GM18868 (cell line): ENCODE measurements at regions not wholly inside any gene's neighbourhood (a gene's known extent, or its start where the extent isn't known, plus 50 kb on each side); places are given as distances from the start of the nearest gene placed in this dataset.
"Not testable (repeated sequence)": the region's sequence is repeated elsewhere in the genome, so short reads cannot be mapped to it uniquely, and the experiment has no call there.

Experiments used
- ATAC-seq: cut with Tn5 transposase; IDR thresholded peaks from one replicate; pipeline ENCODE4 v1.9.1; 2021; ENCODE audit warnings: mild to moderate bottlenecking, moderate library complexity; ENCODE audit not compliant: unreplicated experiment

DNA sequence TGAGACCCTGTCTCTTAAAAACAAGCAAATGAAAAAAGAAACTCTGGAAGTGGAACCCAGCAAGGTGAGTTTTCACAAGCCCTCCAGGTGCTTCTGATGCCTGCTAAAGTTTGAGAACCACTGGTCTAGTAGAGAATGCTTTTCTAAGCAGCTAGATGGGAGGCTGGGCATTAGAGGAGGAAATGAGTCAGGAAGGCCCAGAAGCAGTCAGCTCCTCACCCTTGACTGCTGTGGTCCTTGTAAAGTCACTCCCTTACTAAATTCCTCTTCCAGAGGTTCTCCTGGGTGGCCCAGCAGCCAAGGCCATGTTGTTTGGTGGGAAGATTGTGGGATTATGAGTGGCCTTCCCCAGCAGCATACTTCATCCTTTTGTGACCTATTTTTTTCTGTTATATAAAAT, 52.0 kb upstream of the FYN start:
- no peak for ATAC-seq

- ATAC-seq, result no peak
These were observed 53.6 kb upstream of the FYN start for GRCh38 chr6:111926731-111927302.

- no peak for ATAC-seq
These were observed 54.1 kb upstream of the FYN start for GRCh38 chr6:111927321-111927720.

DNA sequence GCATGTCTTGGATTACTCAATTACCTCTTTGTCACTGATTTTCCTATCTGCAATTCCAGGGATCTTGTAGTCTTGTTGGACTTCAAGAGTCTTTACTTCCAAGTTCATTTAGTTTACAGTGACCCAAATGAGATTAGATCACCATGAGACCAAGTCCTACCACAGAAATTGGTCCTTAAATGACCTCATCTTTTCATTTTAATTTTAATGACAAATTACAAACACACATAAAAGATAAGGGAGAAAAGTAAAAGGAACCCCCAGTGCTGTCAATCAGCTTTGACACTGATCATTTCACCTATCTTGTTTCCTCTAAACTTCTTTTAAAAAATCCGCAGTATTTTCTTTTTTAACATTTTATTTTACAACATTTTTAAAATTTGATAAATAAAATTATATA, 54.9 kb upstream of the FYN start:
- no peak for ATAC-seq

GRCh38 chr6:111934611-111935010, 61.4 kb upstream of the FYN start:
- not testable (repeated sequence) for ATAC-seq

DNA sequence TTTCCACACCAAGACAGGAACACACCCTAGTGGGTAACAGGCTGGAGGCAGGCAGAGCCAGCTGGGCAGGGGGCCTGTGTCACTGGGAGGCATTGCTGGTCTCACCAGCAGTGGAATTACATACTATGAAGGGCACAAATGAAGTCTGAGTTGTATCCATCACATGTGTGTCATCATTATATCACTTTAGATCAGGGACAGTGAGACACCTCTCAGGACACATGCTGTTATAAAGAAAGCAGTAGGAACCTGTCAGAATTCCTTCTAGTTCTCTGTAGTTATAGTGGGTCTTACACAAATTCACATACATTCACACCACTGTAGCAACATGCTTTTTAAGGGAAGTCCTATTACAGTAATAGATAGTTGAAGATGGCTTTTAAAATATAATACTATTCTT, 63.5 kb upstream of the FYN start:
- no peak for ATAC-seq

DNA sequence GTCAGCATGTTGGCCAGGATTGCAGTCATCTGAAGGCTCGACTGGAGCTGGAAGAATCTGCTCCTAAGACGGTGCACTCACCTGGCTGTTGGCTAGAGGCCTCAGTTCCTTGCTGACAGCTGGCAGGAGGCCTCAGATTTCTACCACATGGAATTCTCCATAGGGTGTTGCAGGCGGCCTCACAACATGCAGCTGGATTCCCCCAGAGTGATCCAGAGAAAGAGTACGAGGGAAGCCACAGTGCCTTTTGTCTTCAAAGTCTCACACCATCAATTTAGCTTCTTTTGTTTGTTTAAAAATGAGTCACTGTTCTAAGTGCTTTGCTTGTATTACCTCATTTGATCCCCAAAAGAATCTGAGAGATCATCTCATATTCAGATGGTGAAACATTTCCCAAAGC, 65.5 kb upstream of the FYN start:
- no peak for ATAC-seq

GRCh38 chr6:111939902-111940301, 66.7 kb upstream of the FYN start:
- no peak for ATAC-seq

GRCh38 chr6:111940801-111941200, 67.5 kb upstream of the FYN start:
- ATAC-seq, result no peak

DNA sequence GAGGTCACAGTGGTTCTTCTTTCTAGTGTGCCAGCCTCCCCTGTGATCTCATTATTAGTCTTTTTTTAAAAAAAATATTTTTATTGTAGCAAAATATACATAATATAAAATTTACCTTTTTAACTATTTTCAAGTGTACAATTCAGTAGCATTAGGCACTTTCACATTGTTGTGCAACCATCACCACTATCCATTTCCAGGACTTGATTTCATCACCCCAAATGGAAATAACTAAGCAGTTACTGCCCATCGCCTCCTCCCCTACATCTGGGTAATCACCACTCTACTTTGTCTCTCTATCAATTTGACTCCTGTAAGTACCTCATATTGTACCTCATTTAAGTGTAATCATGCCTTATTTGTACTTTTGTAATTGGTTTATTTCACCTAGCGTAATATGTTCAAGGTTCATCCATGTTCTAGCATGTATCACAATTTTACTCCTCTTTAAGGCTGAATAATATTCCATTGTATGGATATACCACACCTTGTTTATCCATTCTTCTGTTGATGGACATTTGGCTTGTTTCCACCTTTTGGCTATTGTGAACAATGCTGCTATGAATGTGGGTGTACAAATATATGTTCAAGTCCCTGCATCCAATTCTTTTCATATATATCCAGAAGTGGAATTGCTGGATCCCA, 68.6 kb upstream of the FYN start:
- no peak for ATAC-seq

GRCh38 chr6:111942561-111942960, 69.3 kb upstream of the FYN start:
- ATAC-seq, result no peak

DNA sequence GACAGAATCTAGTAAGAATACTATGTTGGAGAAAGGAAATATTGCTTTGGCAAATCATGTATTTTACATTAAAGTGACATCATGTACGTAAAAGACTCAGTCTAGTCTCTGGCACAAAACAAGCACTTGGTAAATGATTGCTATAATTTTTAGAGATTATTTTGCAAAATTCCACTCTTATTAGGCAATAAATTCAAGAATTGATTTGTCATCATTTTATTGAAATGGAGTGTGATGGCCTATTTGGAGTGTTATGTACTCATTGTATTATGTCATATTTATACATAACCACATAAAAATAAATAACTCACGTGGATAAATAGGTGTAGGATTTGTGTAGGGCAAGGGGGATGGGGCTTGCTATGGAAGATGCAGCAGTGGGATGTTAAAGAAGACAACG, 70.0 kb upstream of the FYN start:
- ATAC-seq, result no peak

DNA sequence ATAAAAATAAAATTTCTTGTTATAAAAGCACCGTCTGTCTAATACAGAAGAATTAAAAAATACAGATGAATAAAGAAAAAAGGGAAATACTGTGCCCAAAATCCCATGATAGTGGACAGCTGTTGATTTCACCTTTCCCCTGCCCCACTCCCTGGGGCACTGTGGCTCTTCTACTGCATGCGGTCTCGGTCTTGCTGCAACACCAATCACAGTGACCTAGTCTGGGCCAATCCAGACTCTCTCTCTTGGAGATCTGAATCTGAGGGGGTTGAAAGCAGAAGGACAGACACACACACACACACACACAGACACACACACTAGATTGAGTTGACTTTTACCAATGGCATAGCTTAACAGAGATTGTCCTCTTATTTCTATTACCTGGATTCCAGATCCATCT, 70.5 kb upstream of the FYN start:
- ATAC-seq, result no peak

- no peak for ATAC-seq
These were observed 71.3 kb upstream of the FYN start for GRCh38 chr6:111944541-111944940.

GRCh38 chr6:111949546-111949945, 76.3 kb upstream of the FYN start:
- no peak for ATAC-seq

- not testable (repeated sequence) for ATAC-seq
These were observed 76.7 kb upstream of the FYN start for GRCh38 chr6:111949984-111950383.

DNA sequence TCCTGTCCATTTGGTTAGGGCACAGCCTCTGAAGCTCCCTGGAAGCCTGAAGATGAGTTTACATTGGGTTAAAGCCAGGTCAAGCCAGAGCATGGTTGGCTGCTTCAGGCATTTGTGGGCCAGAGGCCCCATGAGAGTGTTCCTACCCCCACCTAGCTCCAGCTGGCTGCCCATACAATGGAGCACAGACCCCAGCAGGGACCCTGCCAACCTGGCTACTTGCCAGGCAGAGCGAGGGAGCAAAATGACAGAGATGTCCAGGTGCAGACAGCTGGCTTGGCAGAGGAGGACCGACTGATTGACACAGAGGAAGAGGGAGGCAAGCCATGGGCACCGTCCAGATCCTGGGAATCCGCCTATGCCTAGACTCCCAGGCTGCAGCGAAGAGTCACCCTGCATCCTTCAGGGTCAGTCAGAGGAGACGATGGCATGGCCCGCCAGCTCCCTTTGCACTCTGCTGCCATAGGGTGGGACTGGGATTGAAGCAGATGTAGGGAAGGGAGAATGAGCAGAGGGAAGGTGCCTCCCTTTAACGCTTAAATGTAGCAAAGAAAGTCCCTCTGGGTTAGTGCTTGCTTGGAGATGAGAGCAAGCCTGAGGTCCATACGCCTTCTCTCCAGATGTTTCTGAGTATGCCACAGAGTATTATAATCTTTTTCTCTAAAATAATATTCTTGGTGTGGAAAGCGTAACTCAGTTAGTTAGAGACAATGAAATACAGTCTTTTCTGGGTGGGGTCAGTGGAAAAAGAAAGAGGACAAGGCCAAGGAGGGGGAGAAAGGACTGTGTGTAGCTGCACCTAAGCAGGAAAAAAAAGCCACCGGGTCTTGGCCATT, 77.6 kb upstream of the FYN start:
- ATAC-seq, result no peak

GRCh38 chr6:111951497-111952085, 78.3 kb upstream of the FYN start:
- ATAC-seq, result no peak

DNA sequence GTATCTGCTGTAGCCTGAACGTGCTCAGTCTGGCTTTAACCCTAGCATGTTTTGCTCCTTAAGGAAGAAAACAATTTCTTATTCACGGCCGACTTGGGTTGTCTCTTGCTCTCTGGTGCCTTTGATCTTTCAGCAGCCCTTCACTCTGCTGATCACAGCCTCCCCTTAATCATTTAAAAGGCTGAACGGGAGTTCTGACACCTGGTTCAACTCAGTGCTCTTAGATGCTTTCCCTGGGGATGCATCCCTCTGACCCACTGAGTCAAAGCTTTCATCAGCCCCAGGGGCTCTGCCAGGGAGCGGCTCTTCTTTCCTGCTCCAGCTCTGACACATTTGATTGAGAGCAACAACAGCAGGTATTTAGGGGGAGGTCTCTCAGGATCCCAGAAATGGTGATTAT, 79.0 kb upstream of the FYN start:
- no peak for ATAC-seq

DNA sequence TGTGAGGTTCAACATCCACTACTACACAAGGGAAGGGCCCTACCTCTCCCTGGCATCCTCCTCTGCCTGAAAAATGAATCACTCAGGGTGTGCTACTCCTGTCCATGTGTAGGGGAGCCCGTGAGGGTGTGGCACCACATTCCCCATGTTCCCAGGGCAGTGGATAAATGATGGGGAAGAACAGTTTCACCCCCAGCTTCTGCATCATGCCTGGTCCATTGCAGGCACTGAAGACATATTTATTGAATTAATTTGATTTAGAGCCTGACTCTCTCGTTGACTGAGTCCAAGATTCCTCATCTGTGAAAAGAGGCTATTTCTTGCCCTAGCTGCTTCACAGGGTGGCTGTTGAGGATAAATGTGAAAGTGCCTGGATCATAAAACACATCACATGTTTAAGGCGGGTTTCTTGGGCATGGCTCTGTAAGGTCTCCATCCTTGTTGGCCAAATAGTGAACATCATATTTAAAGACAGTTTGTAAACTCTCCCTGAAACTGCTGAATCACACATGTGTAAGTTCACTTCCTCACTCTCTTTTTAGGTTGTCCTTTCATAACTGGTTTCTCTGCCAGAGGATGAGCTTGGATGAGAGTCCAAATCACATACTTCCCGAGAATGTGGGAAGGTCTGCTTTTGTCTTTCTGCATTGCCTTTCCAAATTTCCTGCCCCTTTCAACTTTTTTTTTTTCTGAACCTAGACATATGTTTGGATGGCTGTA, 79.7 kb upstream of the FYN start:
- no peak for ATAC-seq

DNA sequence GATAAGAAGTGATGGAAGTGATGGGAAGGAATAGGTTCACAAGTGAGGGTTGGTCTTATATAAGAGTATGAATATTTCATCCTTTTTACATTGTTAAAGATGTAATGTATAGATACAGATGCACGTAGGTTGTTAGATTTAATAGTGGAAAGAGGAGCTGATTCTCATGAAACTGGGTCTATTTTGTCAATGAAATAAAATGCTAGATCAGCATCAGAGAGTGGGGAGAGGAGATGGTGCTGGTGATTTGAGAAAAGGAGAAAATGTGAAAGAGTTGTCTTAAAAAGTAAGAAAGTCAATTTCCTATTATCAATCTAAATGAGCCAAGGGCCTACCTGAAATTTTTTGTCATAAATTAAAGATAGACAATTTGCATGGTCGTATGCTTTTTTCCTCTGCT, 82.8 kb upstream of the FYN start:
- ATAC-seq, result no peak
